ENCODE measurements at regions not wholly inside any gene's neighbourhood (a gene's known extent, or its start where the extent isn't known, plus 50 kb on each side); places are given as distances from the start of the nearest gene placed in this dataset.

DNA sequence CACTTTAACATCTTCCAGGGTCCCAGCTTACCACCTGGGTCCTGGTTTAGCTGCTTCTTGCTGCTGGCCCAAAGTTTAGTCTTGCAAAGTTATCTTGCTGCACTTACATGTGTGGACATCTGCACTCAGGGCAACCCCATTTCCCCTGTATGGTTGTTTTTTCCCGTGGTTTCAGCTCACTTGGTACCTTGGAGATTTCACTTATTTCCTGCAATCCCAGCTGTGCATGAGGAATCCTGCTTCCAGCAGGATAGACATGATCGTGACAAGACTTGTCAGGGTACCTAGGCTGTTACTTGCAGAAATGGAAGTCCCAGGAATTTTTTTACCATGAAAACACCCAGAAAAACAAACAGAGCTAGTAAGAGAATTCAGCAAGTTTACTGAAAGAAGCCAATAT lies 95.9 kb upstream of the LEP start:
- BruUV-seq (replicated peaks): no TSS peak
- Histone ChIP-seq H4K20me1 (replicated peaks; ENCODE audit: control insufficient read depth, extremely low read depth, insufficient read depth, low read length) (no peaks in the 10 kb centered on the region), H2AFZ (ENCODE audit: low read depth, low read length) (no peak overlapping the region), H3K79me2 (ENCODE audit: control insufficient read depth, insufficient read depth, low read length) (no peaks in the 10 kb centered on the region), H3K27me3 (ENCODE audit: control insufficient read depth in 2 of 2, insufficient read depth in 2 of 2, low read length in 2 of 2) (peaks cover 34 to 62% of the 10 kb centered on the region in 2 experiments), H3K4me1 (ENCODE audit: control insufficient read depth, extremely low read depth, insufficient read depth, low read length) (no peaks in the 10 kb centered on the region), H3K9me1 (replicated peaks; ENCODE audit: control insufficient read depth, extremely low read depth, insufficient read depth, low read length) (no peaks in the 10 kb centered on the region), H3K36me3 (ENCODE audit: control insufficient read depth in 2 of 2, extremely low read depth in 1 of 2, insufficient read depth in 2 of 2, low read length in 2 of 2) (no peaks in the 10 kb centered on the region), H3K4me3 (replicated peaks in 1 of 3; ENCODE audit: insufficient read depth in 1 of 3, low read depth in 1 of 3, low read length in 3 of 3) (no peak overlapping the region), H3K4me2 (ENCODE audit: insufficient read depth, low read length) (no peak overlapping the region), H3K9me3 (replicated peaks; ENCODE audit: control insufficient read depth, insufficient read depth, low read length) (no peaks in the 10 kb centered on the region), H3K27ac (ENCODE audit: insufficient read depth, low read depth, low read length) (no peak overlapping the region), H3K9ac (replicated peaks; ENCODE audit: extremely low read depth, insufficient read depth, low read length) (no peak overlapping the region)
- CTCF ChIA-PET: interaction anchor here (0.8 to 2.3 kb wide), 3 partner anchors 9 to 65 kb away, joined by 3 to 10 read pairs (median 6); no protein-coding TSS in a partner anchor
- DNase-seq (ENCODE audit: low read depth, low spot score) (no peak), FAIRE-seq (no peak)
- POLR2A ChIA-PET: no interaction called here
- intact Hi-C loops (cut with micrococcal nuclease): no loop called here
- TF ChIP-seq POLR2A (IDR thresholded peaks at IDR 0.05; ENCODE audit: low read depth, low read length) (no peak), MYC (IDR thresholded peaks at IDR 0.05; ENCODE audit: low read depth, low read length) (no peak)
- dilution Hi-C loops (cut with MboI; ENCODE audit: extremely low pct_ligation_motif_present, low sequenced_read_pairs): no loop called here

DNA sequence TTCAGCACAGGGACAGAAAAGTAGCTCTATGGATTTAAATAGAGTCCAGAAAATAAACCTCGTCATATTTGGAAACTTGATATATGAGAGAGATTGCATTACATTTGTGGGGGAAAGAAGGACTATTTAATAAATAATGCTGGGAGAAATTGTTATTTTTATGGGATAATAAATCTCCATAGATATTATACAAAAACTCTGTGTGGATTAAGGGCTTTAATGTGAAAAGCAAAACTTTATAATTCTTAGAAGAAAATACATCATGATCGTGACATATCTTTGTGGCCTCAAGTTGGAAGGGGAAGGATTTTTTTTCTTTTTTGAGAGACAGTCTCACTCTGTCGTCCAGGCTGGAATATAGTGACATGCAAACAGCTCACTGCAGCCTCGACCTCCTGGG lies 95.0 kb upstream of the LEP start:
- no TSS peak for BruUV-seq (replicated peaks)
- Histone ChIP-seq H3K9me3 (replicated peaks; ENCODE audit: control insufficient read depth, insufficient read depth, low read length) (no peaks in the 10 kb centered on the region), H3K27ac (ENCODE audit: insufficient read depth, low read depth, low read length) (no peak overlapping the region), H3K4me3 (replicated peaks in 1 of 3; ENCODE audit: insufficient read depth in 1 of 3, low read depth in 1 of 3, low read length in 3 of 3) (no peak overlapping the region), H3K9ac (replicated peaks; ENCODE audit: extremely low read depth, insufficient read depth, low read length) (no peak overlapping the region), H3K27me3 (ENCODE audit: control insufficient read depth in 2 of 2, insufficient read depth in 2 of 2, low read length in 2 of 2) (peaks cover 33 to 58% of the 10 kb centered on the region in 2 experiments), H3K4me1 (ENCODE audit: control insufficient read depth, extremely low read depth, insufficient read depth, low read length) (no peaks in the 10 kb centered on the region), H3K79me2 (ENCODE audit: control insufficient read depth, insufficient read depth, low read length) (no peaks in the 10 kb centered on the region), H4K20me1 (replicated peaks; ENCODE audit: control insufficient read depth, extremely low read depth, insufficient read depth, low read length) (no peaks in the 10 kb centered on the region), H3K9me1 (replicated peaks; ENCODE audit: control insufficient read depth, extremely low read depth, insufficient read depth, low read length) (no peaks in the 10 kb centered on the region), H3K36me3 (ENCODE audit: control insufficient read depth in 2 of 2, extremely low read depth in 1 of 2, insufficient read depth in 2 of 2, low read length in 2 of 2) (no peaks in the 10 kb centered on the region), H3K4me2 (ENCODE audit: insufficient read depth, low read length) (no peak overlapping the region), H2AFZ (ENCODE audit: low read depth, low read length) (no peak overlapping the region)
- intact Hi-C loops (cut with micrococcal nuclease): no loop called here
- ChIA-PET POLR2A (no interaction called here), CTCF (interaction anchor here (1.3 to 2.3 kb wide), 3 partner anchors 10 to 64 kb away, joined by 3 to 10 read pairs (median 6); no protein-coding TSS in a partner anchor)
- no peak for DNase-seq (ENCODE audit: low read depth, low spot score)
- dilution Hi-C loops (cut with MboI; ENCODE audit: extremely low pct_ligation_motif_present, low sequenced_read_pairs): no loop called here
- FAIRE-seq: no peak
- no peak for TF ChIP-seq EZH2 (IDR thresholded peaks at IDR 0.05; ENCODE audit: borderline replicate concordance, low read depth, low read length, severe bottlenecking)
- TF ChIP-seq, protein P1, sequence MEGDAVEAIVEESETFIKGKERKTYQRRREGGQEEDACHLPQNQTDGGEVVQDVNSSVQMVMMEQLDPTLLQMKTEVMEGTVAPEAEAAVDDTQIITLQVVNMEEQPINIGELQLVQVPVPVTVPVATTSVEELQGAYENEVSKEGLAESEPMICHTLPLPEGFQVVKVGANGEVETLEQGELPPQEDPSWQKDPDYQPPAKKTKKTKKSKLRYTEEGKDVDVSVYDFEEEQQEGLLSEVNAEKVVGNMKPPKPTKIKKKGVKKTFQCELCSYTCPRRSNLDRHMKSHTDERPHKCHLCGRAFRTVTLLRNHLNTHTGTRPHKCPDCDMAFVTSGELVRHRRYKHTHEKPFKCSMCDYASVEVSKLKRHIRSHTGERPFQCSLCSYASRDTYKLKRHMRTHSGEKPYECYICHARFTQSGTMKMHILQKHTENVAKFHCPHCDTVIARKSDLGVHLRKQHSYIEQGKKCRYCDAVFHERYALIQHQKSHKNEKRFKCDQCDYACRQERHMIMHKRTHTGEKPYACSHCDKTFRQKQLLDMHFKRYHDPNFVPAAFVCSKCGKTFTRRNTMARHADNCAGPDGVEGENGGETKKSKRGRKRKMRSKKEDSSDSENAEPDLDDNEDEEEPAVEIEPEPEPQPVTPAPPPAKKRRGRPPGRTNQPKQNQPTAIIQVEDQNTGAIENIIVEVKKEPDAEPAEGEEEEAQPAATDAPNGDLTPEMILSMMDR (IDR thresholded peaks at IDR 0.05; ENCODE audit: extremely low read depth in 1 of 2, insufficient read depth in 1 of 2, low read depth in 1 of 2, low read length in 2 of 2): no peak
- no peak for TF ChIP-seq JUN (IDR thresholded peaks at IDR 0.05; ENCODE audit: borderline replicate concordance, insufficient read depth, insufficient read length, low read depth)
- TF ChIP-seq MYC (IDR thresholded peaks at IDR 0.05; ENCODE audit: low read depth, low read length): no peak
- TF ChIP-seq GATA2 (IDR thresholded peaks at IDR 0.05; ENCODE audit: insufficient read depth, insufficient read length, low read depth, low read length): no peak
- TF ChIP-seq POLR2AphosphoS5 (IDR thresholded peaks at IDR 0.05; ENCODE audit: insufficient read depth, low read depth, low read length): no peak
- TF ChIP-seq, protein P2, sequence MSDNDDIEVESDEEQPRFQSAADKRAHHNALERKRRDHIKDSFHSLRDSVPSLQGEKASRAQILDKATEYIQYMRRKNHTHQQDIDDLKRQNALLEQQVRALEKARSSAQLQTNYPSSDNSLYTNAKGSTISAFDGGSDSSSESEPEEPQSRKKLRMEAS (IDR thresholded peaks at IDR 0.05; ENCODE audit: insufficient read depth, insufficient read length): no peak
- TF ChIP-seq POLR2A (IDR thresholded peaks at IDR 0.05; ENCODE audit: low read depth, low read length): no peak
- TF ChIP-seq FOS (IDR thresholded peaks at IDR 0.05; ENCODE audit: borderline replicate concordance, insufficient read depth, low read length): no peak
